NCI-H1694 (cell line): ENCODE measurements at regions not wholly inside any gene's neighbourhood (a gene's known extent, or its start where the extent isn't known, plus 50 kb on each side); places are given as distances from the start of the nearest gene placed in this dataset.

ENCODE experiments used
- DNase-seq: peaks from one replicate; lab custom pipeline; 2025; lab: John Stamatoyannopoulos, UW

- no peak for DNase-seq
These were observed 166.4 kb downstream of the TMEM18 start for GRCh38 chr2:510839-511238.

GRCh38 chr2:509888-510287 lies 167.3 kb downstream of the TMEM18 start:
- DNase-seq: no peak

DNA sequence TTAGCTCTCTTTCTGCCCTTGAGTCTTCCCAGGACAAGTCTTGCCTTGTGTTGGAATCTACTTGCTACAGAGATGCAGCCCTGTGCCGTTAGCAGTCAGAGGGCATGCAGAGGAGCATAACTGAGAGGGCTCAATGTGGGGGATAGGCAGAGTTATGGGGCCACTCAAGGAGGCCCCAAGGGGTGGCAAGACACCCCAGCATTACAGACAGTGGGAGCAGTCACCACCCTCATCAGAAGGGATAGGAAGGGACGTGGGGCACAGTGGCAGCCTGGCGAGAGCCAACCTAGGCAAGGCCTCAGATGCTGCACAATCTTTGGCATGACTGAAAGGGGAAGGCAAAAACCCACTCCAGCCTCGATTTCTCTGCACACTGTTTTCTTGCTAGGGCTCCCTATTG lies 169.1 kb downstream of the TMEM18 start:
- DNase-seq: no peak

DNA sequence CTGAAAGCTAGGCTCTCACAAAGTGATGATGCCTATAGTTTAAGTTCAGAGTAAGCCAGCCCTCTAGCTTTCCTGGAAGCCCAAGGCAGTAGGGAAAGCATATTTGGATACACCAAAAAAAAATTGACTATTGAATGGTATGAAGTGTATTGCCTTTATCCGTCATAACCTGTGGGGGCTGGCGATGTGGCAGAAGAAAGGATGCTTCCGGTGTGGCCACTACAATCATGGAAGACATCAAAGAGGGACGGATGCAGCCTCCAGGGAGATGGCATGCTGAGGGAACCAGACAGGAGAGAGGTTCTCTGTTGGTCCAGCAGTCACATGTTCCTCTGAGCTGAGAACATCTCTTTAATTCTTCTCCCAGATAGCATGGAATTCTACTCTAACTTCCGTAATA lies 170.3 kb downstream of the TMEM18 start:
- DNase-seq: no peak

DNA sequence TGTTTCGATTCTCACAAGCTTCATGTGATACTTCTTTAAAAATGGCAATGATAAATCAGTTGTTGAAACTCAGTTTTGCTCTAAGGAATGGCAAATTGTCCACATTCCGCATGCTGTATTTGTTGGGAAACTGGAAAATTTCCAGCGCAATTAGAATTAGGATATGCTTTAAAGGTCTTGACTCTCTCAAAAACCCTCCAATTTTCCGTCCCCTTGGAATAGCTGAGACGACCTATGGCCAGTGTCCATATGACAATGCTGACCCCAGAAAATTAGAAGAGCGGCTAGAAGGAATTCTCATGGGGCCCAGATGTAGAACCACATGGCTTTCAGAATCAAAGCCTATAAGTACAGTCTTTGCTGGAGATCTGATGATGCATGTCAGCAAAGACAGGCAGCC lies 170.8 kb downstream of the TMEM18 start:
- no peak for DNase-seq

DNA sequence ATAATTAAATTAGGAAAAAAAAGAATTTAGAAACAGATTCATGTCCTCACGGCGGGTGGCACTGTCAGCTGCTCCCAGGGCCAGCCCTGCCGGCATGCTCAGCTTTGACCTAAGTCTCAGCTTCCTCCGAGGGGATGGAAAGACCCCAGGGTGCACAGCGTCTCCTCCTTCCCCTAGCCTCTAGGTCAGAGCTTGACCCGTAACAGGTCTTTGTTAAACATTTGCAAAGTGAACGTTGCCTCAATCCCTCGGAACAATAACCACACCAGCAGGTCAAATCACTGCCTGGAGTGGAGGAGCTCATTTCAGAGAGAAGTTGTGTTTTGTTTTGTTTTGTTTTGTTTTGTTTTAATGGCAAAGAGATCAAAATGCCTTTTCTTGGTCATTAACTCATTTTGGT lies 171.3 kb downstream of the TMEM18 start:
- no peak for DNase-seq

- DNase-seq: no peak
These were observed 173.8 kb downstream of the TMEM18 start for GRCh38 chr2:503288-503999.

GRCh38 chr2:502831-503230 lies 174.4 kb downstream of the TMEM18 start:
- no peak for DNase-seq

- no peak for DNase-seq
These were observed 175.5 kb downstream of the TMEM18 start for GRCh38 chr2:501667-502066.

DNA sequence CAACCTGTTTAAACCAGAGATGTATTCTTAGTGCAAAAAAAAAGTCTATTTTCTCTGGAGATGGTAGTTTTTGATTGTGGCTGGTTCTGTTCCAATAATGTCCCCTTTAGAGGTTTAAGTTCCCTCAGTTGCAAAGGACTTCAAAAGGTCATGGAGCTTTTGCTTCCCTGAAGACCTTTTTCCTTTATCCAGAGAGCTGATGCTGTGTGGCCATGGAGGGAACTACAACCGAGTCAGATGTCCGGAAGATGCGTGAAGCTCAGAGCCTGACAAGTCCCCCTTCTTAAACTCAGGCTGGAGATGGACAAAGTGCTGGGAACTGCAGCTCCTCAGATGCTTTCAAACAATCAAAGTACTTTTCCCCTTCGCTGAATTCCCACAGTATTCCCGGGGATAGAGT lies 176.1 kb downstream of the TMEM18 start:
- DNase-seq: no peak

- no peak for DNase-seq
These were observed 177.5 kb downstream of the TMEM18 start for GRCh38 chr2:499726-500125.

DNA sequence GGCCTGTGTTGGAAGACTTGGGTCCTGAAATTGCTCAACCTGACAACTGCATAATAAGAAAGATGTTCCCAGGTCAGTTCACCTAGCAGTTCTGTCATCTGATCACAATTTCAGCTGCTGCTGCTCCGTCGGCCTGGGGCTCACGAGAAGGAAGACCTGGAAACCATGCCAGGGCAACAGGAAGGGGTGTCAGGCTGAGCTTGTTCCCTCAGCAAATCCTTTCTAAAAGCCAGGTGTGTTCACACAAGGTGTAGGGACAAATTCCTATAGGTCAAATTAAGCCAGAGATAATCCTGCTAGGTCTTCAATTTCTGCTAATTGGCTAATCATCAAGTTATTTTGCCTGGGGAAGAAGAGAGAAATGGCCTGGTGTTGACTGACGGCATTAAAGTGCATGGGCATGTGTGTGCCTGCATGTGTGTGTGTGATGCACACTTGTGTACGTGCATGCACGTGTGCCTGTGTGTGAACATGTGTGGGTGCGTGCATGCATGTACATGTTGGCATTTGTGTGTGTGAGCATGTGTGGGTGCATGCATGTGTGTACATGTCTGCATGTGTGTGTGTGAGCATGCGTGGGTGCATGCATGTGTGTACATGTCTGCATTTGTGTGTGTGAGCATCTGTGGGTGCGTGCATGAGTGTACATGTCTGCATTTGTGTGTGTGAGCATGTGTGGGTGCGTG lies 178.6 kb downstream of the TMEM18 start:
- no peak for DNase-seq

GRCh38 chr2:497770-498492 lies 179.3 kb downstream of the TMEM18 start:
- DNase-seq: no peak

DNA sequence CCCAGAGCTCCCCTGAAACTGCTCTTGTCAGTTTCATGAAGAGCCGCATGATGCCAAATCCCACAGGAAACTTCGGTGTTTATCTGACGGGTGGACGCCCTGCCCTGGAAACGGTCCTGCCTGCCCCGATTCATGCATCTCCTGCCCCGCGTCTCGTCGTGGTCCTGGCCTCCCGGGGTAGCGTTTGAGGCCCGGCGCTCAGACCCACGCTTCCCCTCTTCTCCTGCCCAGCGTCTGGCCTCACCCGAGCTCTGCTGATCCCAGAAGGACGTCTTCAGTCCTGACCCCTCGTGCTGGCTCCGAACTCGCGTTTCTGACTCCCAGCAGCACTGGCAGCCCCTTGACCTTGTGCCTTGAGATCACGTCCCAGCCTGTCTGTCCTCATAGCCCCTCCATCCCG lies 180.5 kb downstream of the TMEM18 start:
- no peak for DNase-seq

- no peak for DNase-seq
These were observed 181.4 kb downstream of the TMEM18 start for GRCh38 chr2:495745-496275.

DNA sequence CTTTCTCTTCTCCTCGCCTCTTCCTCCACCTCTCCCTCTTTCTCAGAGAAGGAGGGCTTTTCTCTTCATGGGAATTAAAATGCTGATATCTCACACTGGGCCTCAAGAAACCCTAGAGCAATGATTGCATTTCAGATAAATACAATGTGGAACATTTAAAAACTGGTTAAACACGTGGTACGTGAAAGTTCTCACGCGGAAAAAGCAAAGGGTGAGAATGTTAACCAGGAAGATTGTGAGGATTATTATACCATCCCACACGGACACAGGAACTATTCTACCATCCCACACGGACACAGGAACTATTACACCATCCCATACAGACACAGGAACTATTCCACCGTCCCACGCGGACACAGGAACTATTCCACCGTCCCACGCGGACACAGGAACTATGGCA lies 182.4 kb downstream of the TMEM18 start:
- DNase-seq: no peak

GRCh38 chr2:493228-493627 lies 184.0 kb downstream of the TMEM18 start:
- no peak for DNase-seq

- DNase-seq: no peak
These were observed 185.0 kb downstream of the TMEM18 start for GRCh38 chr2:492178-492577.

- DNase-seq: no peak
These were observed 187.4 kb downstream of the TMEM18 start for GRCh38 chr2:489838-490237.

DNA sequence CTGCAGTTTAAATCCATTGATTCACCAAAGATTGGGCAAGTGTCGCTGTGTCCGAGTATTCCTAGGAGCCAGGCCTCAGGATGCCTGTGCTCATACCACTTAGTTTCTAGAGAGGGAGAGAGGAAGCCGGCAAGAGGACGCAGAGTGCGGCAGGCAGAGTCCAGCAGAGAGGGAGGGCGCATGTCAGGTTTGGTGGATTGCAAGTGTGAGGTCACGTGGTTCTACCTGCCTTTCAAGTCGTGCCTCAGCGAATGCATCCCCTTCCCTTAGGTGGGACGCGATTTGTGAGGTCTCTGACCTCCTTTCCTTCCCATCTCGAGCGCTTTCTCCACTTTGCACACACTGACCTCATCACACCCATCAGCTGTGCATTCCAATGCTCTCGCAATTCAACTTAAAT lies 188.1 kb downstream of the TMEM18 start:
- no peak for DNase-seq

DNA sequence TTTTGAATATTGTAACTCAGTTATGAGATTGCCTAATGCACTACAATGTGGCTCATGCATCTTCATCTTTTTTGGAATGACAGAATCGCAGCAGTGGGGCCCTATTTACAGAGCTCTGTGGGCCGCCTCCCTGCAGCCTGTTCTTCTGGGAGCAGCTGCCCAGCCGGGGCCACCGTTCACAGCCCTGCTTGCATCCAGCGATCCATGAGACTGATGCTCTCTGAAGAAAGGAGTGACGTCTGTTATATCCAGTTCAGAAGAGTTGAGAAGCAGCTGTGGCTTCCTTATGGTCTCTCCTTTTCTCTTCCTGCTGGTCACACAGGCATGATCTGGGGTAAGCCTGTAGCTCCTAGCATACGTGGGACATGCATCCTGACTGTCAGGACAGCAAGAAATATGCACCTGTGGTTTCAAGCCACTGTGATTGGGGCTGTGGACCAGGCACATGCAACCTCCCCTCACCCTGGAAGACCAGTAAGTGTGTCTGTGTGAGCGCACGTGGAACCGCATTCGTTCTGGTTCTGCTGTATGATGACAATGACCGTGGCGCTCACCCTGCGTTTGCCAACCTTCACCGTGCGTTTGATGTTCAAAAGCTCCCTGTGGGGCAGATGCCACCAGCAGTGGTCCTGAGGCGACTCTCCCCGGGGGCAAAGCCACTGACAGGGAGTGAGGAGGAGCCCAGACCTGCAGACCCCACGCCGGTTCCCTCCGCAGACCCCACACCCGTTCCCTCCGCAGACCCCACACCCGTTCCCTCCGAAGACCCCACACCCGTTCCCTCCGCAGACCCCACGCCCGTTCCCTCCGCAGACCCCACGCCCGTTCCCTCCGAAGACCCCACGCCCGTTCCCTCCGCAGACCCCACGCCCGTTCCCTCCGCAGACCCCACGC lies 189.8 kb downstream of the TMEM18 start:
- no peak for DNase-seq

- no peak for DNase-seq
These were observed 190.8 kb downstream of the TMEM18 start for GRCh38 chr2:486371-486770.
